GM12878 (cell line): ENCODE measurements at regions not wholly inside any gene's neighbourhood (a gene's known extent, or its start where the extent isn't known, plus 50 kb on each side); places are given as distances from the start of the nearest gene placed in this dataset.

Experiments used
- ATAC-seq: fragments of 200-7000 bp; cut with Tn5 transposase; 3 replicates; pipeline ENCODE4 v1.9.1; 2020; ENCODE audit warnings: mild to moderate bottlenecking, moderate library complexity
- BruUV-seq: library from RNA; stranded (reverse); fragments of 400-500 nt; replicated peaks from 2 replicates; lab custom pipeline; 2021; lab: Mats Ljungman, UMichigan
- CTCF ChIA-PET: fragments of 300-600 bp; sonication (Branson Sonifier 250); formaldehyde crosslinking; extraction: SDS; loops from one replicate; lab custom pipeline; 2021; ENCODE audit warnings: inconsistent platforms; lab: Yijun Ruan, JAX
- POLR2A ChIA-PET: fragments of 350-600 bp; formaldehyde crosslinking; extraction: SDS; loops from one replicate; lab custom pipeline; 2021; ENCODE audit warnings: inconsistent platforms; lab: Charles Lee
- RAD21 ChIA-PET: fragments of 300-600 bp; sonication (Branson Sonifier 250); formaldehyde crosslinking; loops from one replicate; lab custom pipeline; 2023; ENCODE audit warnings: antibody characterized with exemption; ENCODE audit not compliant: unreplicated experiment; lab: Charles Lee
- SMC1A ChIA-PET: fragments of 300-600 bp; sonication (Branson Sonifier 250); formaldehyde crosslinking; loops from one replicate; lab custom pipeline; 2023; ENCODE audit not compliant: unreplicated experiment, uncharacterized antibody; lab: Charles Lee
- DNase-seq: peaks from one replicate; pipeline ENCODE4 v3.0.0-alpha.2; 2011; ENCODE audit warnings: low read depth, low spot score
- FAIRE-seq: peaks from 3 replicates; lab custom pipeline; 2011; peaks lifted over from hg19 to GRCh38; lab: Jason Lieb, UNC
- H2AFZ ChIP-seq: 2 replicates; pipeline ENCODE4 v1.6.0; 2011; ENCODE audit warnings: low read depth, low read length, control low read depth; ENCODE audit not compliant: control insufficient read depth
- H3K27ac ChIP-seq: 2 replicates; pipeline ENCODE4 v1.5.1; 2011; ENCODE audit warnings: control low read depth; ENCODE audit not compliant: control insufficient read depth, insufficient read depth
- H3K27me3 ChIP-seq, 2 experiments: replicated peaks in 1 of 2; 2 replicates each; pipeline versions ENCODE4 v1.6.0 to v1.6.1; 2011; ENCODE audit warnings: low read length in 1 of 2; ENCODE audit not compliant: control insufficient read depth in 2 of 2, insufficient read depth in 2 of 2
- H3K36me3 ChIP-seq, 2 experiments: 2 replicates each; pipeline ENCODE4 v1.5.1; 2011; ENCODE audit warnings: low read length in 1 of 2; ENCODE audit not compliant: control insufficient read depth in 2 of 2, insufficient read depth in 2 of 2
- H3K4me1 ChIP-seq: 2 replicates; pipeline ENCODE4 v1.6.1; 2011; ENCODE audit warnings: mild to moderate bottlenecking, low read length, moderate library complexity, mixed read lengths; ENCODE audit not compliant: control insufficient read depth, insufficient read depth
- H3K4me2 ChIP-seq: 2 replicates; pipeline ENCODE4 v1.6.0; 2011; ENCODE audit warnings: control low read depth; ENCODE audit not compliant: control insufficient read depth, insufficient read depth
- H3K4me3 ChIP-seq: fragments of 200-600 bp; sonication (generic); 2 replicates; pipeline ENCODE4 v1.5.1; 2016
- H3K79me2 ChIP-seq: 2 replicates; pipeline ENCODE4 v1.6.0; 2011; ENCODE audit warnings: low read length; ENCODE audit not compliant: control insufficient read depth, insufficient read depth
- H3K9ac ChIP-seq: 2 replicates; pipeline ENCODE4 v1.8.0; 2011; ENCODE audit warnings: low read length, control low read depth, mixed read lengths; ENCODE audit not compliant: control insufficient read depth, insufficient read depth
- H3K9me3 ChIP-seq: replicated peaks from 3 replicates; pipeline ENCODE4 v1.5.1; 2011; ENCODE audit warnings: mild to moderate bottlenecking, low read length; ENCODE audit not compliant: control insufficient read depth, insufficient read depth
- H4K20me1 ChIP-seq: 2 replicates; pipeline ENCODE4 v1.6.0; 2011; ENCODE audit not compliant: control insufficient read depth, insufficient read depth
- ASH2L ChIP-seq: fragments of 300-600, 200-600 bp; sonication (generic); IDR thresholded peaks from 2 replicates; pipeline ENCODE4 v1.6.1; 2017; ENCODE audit warnings: low read depth, mild to moderate bottlenecking, borderline replicate concordance
- BACH1 ChIP-seq: fragments of 450-650 bp; IDR thresholded peaks from 2 replicates; pipeline ENCODE4 v1.6.1; 2017; ENCODE audit warnings: mild to moderate bottlenecking, borderline replicate concordance
- BRCA1 ChIP-seq: IDR thresholded peaks from 2 replicates; pipeline ENCODE4 v1.6.1; 2011; ENCODE audit warnings: low read depth, low read length, improper control_type of control experiment
- CHD4 ChIP-seq: fragments of 200-600 bp; sonication (generic); IDR thresholded peaks from 2 replicates; pipeline ENCODE4 v1.6.1; 2016; ENCODE audit warnings: mild to moderate bottlenecking
- E2F8 ChIP-seq: fragments of 450-650 bp; IDR thresholded peaks from 2 replicates; pipeline ENCODE4 v1.6.1; 2018; ENCODE audit warnings: mild to moderate bottlenecking, low read depth, moderate library complexity; ENCODE audit not compliant: partially characterized antibody
- FOS ChIP-seq: IDR thresholded peaks from 3 replicates; pipeline ENCODE4 v1.6.1; 2011; ENCODE audit warnings: borderline replicate concordance; ENCODE audit not compliant: insufficient read length; ENCODE audit errors: extremely low read depth
- IRF3 ChIP-seq: fragments of 450-650 bp; IDR thresholded peaks from 2 replicates; pipeline ENCODE4 v1.6.1; 2014; ENCODE audit warnings: mild to moderate bottlenecking
- MEF2B ChIP-seq: fragments of 450-650 bp; IDR thresholded peaks from 2 replicates; pipeline ENCODE4 v1.6.1; 2018; ENCODE audit warnings: mild to moderate bottlenecking, moderate library complexity; ENCODE audit not compliant: partially characterized antibody, poor library complexity, severe bottlenecking
- PAX5 ChIP-seq: IDR thresholded peaks from 2 replicates; pipeline ENCODE4 v1.6.1; 2011; ENCODE audit warnings: low read depth, low read length, borderline replicate concordance
- PAX8 ChIP-seq: fragments of 450-650 bp; IDR thresholded peaks from 2 replicates; pipeline ENCODE4 v1.6.1; 2017; ENCODE audit warnings: mild to moderate bottlenecking, moderate library complexity
- RAD21 ChIP-seq: IDR thresholded peaks from 2 replicates; pipeline ENCODE4 v1.6.1; 2011; ENCODE audit warnings: mild to moderate bottlenecking, low read depth, low read length, moderate library complexity; ENCODE audit not compliant: insufficient read depth
- RBBP5 ChIP-seq: fragments of 200-600 bp; sonication (generic); conservative IDR thresholded peaks from 2 replicates; pipeline ENCODE4 v1.6.1; 2016
- REST ChIP-seq: IDR thresholded peaks from 2 replicates; pipeline ENCODE4 v1.6.1; 2012; ENCODE audit warnings: mild to moderate bottlenecking, low read depth, low read length
- SIN3A ChIP-seq: IDR thresholded peaks from 2 replicates; pipeline ENCODE4 v1.6.1; 2012; ENCODE audit warnings: low read depth, low read length, improper control_type of control experiment
- SUPT20H ChIP-seq: IDR thresholded peaks from 2 replicates; pipeline ENCODE4 v1.6.1; 2011; ENCODE audit warnings: low read depth, mild to moderate bottlenecking, low read length, moderate library complexity, borderline replicate concordance; ENCODE audit not compliant: control insufficient read depth
- WGBS: methylation state at CpG from one replicate; pipeline ENCODE4 v1.1.6; 2016; ENCODE audit warnings: low lambda C conversion rate; ENCODE audit not compliant: insufficient replicate concordance, insufficient coverage; ENCODE audit errors: missing lambda C conversion rate; 5-methylcytosine and 5-hydroxymethylcytosine counted together
- in situ Hi-C: fragments of 300-500 bp; cut with MboI; formaldehyde crosslinking; loops from 9 replicates; pipeline ENCODE4 v1.14.3; 2018; ENCODE audit warnings: mixed read lengths
- intact Hi-C: fragments of 100-400 bp; cut with micrococcal nuclease; formaldehyde crosslinking; loops from one replicate; pipeline ENCODE4 v1.14.2; 2022; ENCODE audit not compliant: unreplicated experiment

- ATAC-seq (no peak), FAIRE-seq (no peak), DNase-seq (no peak)
- H3K27me3 ChIP-seq, result no peaks in the 10 kb centered on the region
- H3K4me2 ChIP-seq, result no peak overlapping the region
- H3K9ac ChIP-seq, result no peak overlapping the region
- no peaks in the 10 kb centered on the region for H3K79me2 ChIP-seq
- H3K9me3 ChIP-seq, result no peaks in the 10 kb centered on the region
- no TSS peak for BruUV-seq
- H3K27ac ChIP-seq, result no peak overlapping the region
- H3K4me1 ChIP-seq, result no peaks in the 10 kb centered on the region
- CTCF ChIA-PET, result no interaction called here
- H2AFZ ChIP-seq, result no peak overlapping the region
- POLR2A ChIA-PET, result no interaction called here
- TF ChIP-seq RAD21, result no peak
- no peak for TF ChIP-seq E2F8
- TF ChIP-seq ASH2L, result no peak
- TF ChIP-seq RBBP5, result no peak
- TF ChIP-seq SIN3A, result no peak
- TF ChIP-seq BRCA1, result no peak
- no peak for TF ChIP-seq CHD4
- TF ChIP-seq REST, result no peak
- TF ChIP-seq PAX5, result no peak
- TF ChIP-seq SUPT20H, result no peak
- no peak for TF ChIP-seq PAX8
- TF ChIP-seq MEF2B, result no peak
- no peak for TF ChIP-seq FOS
- no peak for TF ChIP-seq BACH1
- no peak for TF ChIP-seq IRF3
- SMC1A ChIA-PET, result no interaction called here
- WGBS, result 42% methylated on average over 23 of the region's 23 CpGs
- intact Hi-C loops (no loop called here), in situ Hi-C loops (no loop called here)
- no peak overlapping the region for H3K4me3 ChIP-seq
- H3K36me3 ChIP-seq, result no peaks in the 10 kb centered on the region
- no peaks in the 10 kb centered on the region for H4K20me1 ChIP-seq
- RAD21 ChIA-PET, result no interaction called here
Observed at GRCh38 chr6:159602431-159603041, 90.5 kb downstream of the SOD2 start.
